ENCODE measurements at regions not wholly inside any gene's neighbourhood (a gene's known extent, or its start where the extent isn't known, plus 50 kb on each side); places are given as distances from the start of the nearest gene placed in this dataset.

GRCh38 chr3:151644986-151645385 is 88.7 kb upstream of the AADACL2 start:
- TF ChIP-seq CTCF (conservative IDR thresholded peaks at IDR 0.05): no peak
- TF ChIP-seq EZH2 (IDR thresholded peaks at IDR 0.05; ENCODE audit: low read depth): no peak

Measured in PC-9 (cell line).